HEK293 (cell line): ENCODE measurements at regions not wholly inside any gene's neighbourhood (a gene's known extent, or its start where the extent isn't known, plus 50 kb on each side); places are given as distances from the start of the nearest gene placed in this dataset.

Experiments
- TF ChIP-seq, protein P1 (sequence below): fragments of 450-650 bp; formaldehyde crosslinking; IDR thresholded peaks from 2 replicates; pipeline ENCODE4 v1.5.1; 2016; ENCODE audit warnings: missing biosample characterization, missing genetic modification characterization
- TF ChIP-seq, protein P2 (sequence below): fragments of 450-650 bp; formaldehyde crosslinking; IDR thresholded peaks from 2 replicates; pipeline ENCODE4 v1.5.1; 2016; ENCODE audit warnings: missing biosample characterization, missing genetic modification characterization

DNA sequence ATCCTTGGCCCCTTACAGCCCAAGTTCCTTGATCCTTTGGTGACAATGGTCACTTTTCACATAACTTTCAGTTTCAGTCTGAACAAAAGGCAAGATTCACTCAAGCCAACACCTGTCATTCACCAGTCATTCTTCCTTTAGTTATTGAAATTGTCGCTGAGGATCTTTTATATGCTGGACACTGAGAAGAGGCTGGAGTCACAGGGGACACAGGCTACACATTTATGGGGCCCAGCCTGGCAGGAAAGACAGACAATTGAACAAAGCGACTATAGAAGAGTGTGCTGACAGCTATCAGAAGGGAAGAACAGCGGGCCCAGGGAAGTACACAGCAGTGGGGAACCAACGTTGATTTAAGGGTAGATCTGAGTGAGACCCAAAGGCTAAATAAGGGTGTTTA, 69.8 kb upstream of the PROK2 start:
- TF ChIP-seq, protein P1, sequence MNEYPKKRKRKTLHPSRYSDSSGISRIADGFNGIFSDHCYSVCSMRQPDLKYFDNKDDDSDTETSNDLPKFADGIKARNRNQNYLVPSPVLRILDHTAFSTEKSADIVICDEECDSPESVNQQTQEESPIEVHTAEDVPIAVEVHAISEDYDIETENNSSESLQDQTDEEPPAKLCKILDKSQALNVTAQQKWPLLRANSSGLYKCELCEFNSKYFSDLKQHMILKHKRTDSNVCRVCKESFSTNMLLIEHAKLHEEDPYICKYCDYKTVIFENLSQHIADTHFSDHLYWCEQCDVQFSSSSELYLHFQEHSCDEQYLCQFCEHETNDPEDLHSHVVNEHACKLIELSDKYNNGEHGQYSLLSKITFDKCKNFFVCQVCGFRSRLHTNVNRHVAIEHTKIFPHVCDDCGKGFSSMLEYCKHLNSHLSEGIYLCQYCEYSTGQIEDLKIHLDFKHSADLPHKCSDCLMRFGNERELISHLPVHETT (tag by site-specific recombination), result no peak
- TF ChIP-seq, protein P2, sequence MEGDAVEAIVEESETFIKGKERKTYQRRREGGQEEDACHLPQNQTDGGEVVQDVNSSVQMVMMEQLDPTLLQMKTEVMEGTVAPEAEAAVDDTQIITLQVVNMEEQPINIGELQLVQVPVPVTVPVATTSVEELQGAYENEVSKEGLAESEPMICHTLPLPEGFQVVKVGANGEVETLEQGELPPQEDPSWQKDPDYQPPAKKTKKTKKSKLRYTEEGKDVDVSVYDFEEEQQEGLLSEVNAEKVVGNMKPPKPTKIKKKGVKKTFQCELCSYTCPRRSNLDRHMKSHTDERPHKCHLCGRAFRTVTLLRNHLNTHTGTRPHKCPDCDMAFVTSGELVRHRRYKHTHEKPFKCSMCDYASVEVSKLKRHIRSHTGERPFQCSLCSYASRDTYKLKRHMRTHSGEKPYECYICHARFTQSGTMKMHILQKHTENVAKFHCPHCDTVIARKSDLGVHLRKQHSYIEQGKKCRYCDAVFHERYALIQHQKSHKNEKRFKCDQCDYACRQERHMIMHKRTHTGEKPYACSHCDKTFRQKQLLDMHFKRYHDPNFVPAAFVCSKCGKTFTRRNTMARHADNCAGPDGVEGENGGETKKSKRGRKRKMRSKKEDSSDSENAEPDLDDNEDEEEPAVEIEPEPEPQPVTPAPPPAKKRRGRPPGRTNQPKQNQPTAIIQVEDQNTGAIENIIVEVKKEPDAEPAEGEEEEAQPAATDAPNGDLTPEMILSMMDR (tag by site-specific recombination), result no peak
